ENCODE measurements at regions not wholly inside any gene's neighbourhood (a gene's known extent, or its start where the extent isn't known, plus 50 kb on each side); places are given as distances from the start of the nearest gene placed in this dataset.

DNA sequence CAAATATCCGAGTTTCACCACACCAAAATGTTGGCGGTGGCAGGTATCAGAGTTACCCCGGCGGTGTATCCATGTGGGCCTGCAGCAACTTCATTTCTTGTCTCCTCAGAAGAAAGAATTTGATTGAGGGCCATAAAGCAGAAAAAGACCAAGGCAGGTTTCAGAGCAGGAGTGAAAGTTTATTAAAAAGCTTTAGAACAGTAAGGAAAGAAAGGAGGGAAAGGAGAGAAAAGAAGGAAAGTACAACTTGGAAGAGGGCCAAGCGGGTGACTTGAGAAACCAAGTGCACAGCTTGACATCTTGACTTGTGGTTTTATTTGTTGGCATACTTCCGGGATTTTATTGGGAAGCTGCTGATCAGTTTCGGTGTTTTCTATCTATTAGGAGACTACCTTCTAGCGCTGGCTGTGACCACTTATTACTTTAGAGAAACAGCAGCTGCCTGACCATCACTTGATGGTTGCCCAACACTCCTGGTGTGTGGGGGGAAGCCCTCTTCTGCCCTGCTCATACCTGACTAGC, 75.5 kb upstream of the RAB3GAP2 start:
- CTCF ChIA-PET (ENCODE audit: partially characterized antibody): interaction anchor here (0.6 to 2.7 kb wide), 4 partner anchors 9 to 271 kb away, joined by 3 to 12 read pairs (median 4); no protein-coding TSS in a partner anchor
- Histone ChIP-seq H3K36me3 (ENCODE audit: control insufficient read depth in 2 of 4, insufficient read depth in 4 of 4, low read length in 3 of 4) (no peaks in the 10 kb centered on the region), H3K79me2 (ENCODE audit: control insufficient read depth in 1 of 2, insufficient read depth in 2 of 2, low read length in 2 of 2) (no peaks in the 10 kb centered on the region), H3K27me3 (replicated peaks in 1 of 4; ENCODE audit: control insufficient read depth in 3 of 4, extremely low read depth in 1 of 4, insufficient read depth in 3 of 4, low read length in 3 of 4) (no peaks in the 10 kb centered on the region; a peak in 3 of 7 replicates), H3K4ac (replicated peaks; ENCODE audit: insufficient read length, low read depth, low read length) (no peak overlapping the region), H3K14ac (ENCODE audit: insufficient read length) (no peak overlapping the region), H2AFZ (ENCODE audit: low read length) (0 out of 2 replicates have a peak overlapping the region, but pooled peaks have one; percentile 21), H3K9ac (replicated peaks in 1 of 4; ENCODE audit: extremely low read depth in 1 of 4, low read depth in 3 of 4, low read length in 3 of 4) (no peak overlapping the region), H3K23me2 (ENCODE audit: low read depth, low read length) (no peaks in the 10 kb centered on the region), H3K4me2 (ENCODE audit: insufficient read depth in 1 of 2, low read depth in 2 of 2, low read length in 2 of 2) (no peak overlapping the region), H3K27ac (ENCODE audit: low read depth, low read length) (no peak overlapping the region), H2BK5ac (ENCODE audit: low read depth, low read length) (no peak overlapping the region), H3K18ac (ENCODE audit: extremely low read depth, low read length) (no peak overlapping the region; the same call in 1 of the 2 replicates), H3K4me1 (replicated peaks in 1 of 4; ENCODE audit: control insufficient read depth in 3 of 4, insufficient read depth in 4 of 4, low read length in 3 of 4) (no peaks in the 10 kb centered on the region; a peak in 1 of 7 replicates), H3K4me3 (ENCODE audit: extremely low read depth in 1 of 4, insufficient read depth in 2 of 4, low read depth in 3 of 4, low read length in 4 of 4) (no peak overlapping the region), H4K20me1 (replicated peaks in 1 of 2; ENCODE audit: control insufficient read depth in 1 of 2, insufficient read depth in 2 of 2, low read length in 2 of 2) (no peaks in the 10 kb centered on the region), H4K91ac (replicated peaks; ENCODE audit: insufficient read length, low read length) (no peak overlapping the region), H4K8ac (ENCODE audit: extremely low read depth, insufficient read depth, low read length) (no peak overlapping the region; the same call in 1 of the 2 replicates), H2AK5ac (ENCODE audit: low read depth, low read length) (no peak overlapping the region), H2BK15ac (ENCODE audit: low read length) (no peak overlapping the region), H2BK120ac (replicated peaks; ENCODE audit: low read depth, low read length) (no peak overlapping the region), H3K56ac (replicated peaks; ENCODE audit: insufficient read length, low read depth, low read length) (no peak overlapping the region), H2BK12ac (ENCODE audit: low read depth, low read length) (no peak overlapping the region; the same call in 1 of the 2 replicates), H3K9me3 (ENCODE audit: insufficient read depth in 2 of 2, low read depth in 1 of 2, low read length in 1 of 2) (no peaks in the 10 kb centered on the region), H4K5ac (ENCODE audit: insufficient read length, low read depth, low read length) (no peak overlapping the region), H3K79me1 (ENCODE audit: low read depth, low read length) (no peaks in the 10 kb centered on the region), H2BK20ac (ENCODE audit: low read length) (no peak overlapping the region), H3K23ac (ENCODE audit: insufficient read length) (no peak overlapping the region)
- FAIRE-seq (no peak), DNase-seq (ENCODE audit: low read depth in 1 of 2, low spot score in 2 of 2) (no peak)
- WGBS, 2 experiments (ENCODE audit: extremely low coverage in 1 of 2, insufficient coverage in 1 of 2, insufficient read length in 1 of 2, insufficient replicate concordance in 2 of 2, low coverage in 1 of 2, low lambda C conversion rate in 2 of 2, missing lambda C conversion rate in 1 of 2): 95% methylated on average over 8 of the region's 8 CpGs; no CpG with 5 or more reads in 1 of the 2 experiments
- POLR2A ChIA-PET (ENCODE audit: partially characterized antibody): interaction anchor here (0.8 to 1.0 kb wide), 2 partner anchors 9 to 401 kb away, joined by 3 read pairs; partner anchors contain the start of gene MTARC2
- TF ChIP-seq CHD1 (IDR thresholded peaks at IDR 0.05; ENCODE audit: low read depth, low read length) (no peak), SP2 (IDR thresholded peaks at IDR 0.05; ENCODE audit: low read length) (no peak), SRF (IDR thresholded peaks at IDR 0.05; ENCODE audit: low read depth, low read length) (no peak), EGR1 (IDR thresholded peaks at IDR 0.05; ENCODE audit: borderline replicate concordance, low read depth, low read length) (no peak), RXRA (IDR thresholded peaks at IDR 0.05; ENCODE audit: insufficient read depth, low read depth, low read length) (no peak), BCL11A (IDR thresholded peaks at IDR 0.05; ENCODE audit: low read depth in 2 of 2, low read length in 2 of 2) (no peak), HDAC6 (IDR thresholded peaks at IDR 0.05; ENCODE audit: low read depth, low read length) (no peak), POLR2A (IDR thresholded peaks at IDR 0.05; ENCODE audit: control extremely low read depth in 1 of 2, low read depth in 2 of 2, low read length in 2 of 2) (no peak), CBX8 (IDR thresholded peaks at IDR 0.05; ENCODE audit: borderline replicate concordance, low read depth, low read length) (no peak), EZH2 (IDR thresholded peaks at IDR 0.05; ENCODE audit: low read depth, low read length, severe bottlenecking) (no peak), HDAC2 (IDR thresholded peaks at IDR 0.05; ENCODE audit: borderline replicate concordance in 1 of 2, low read depth in 2 of 2, low read length in 2 of 2) (no peak), TAF7 (optimal IDR thresholded peaks at IDR 0.05; ENCODE audit: borderline replicate concordance, low read depth, low read length) (no peak)

Measured in H1 (cell line).